ENCODE measurements at regions not wholly inside any gene's neighbourhood (a gene's known extent, or its start where the extent isn't known, plus 50 kb on each side); places are given as distances from the start of the nearest gene placed in this dataset.

DNA sequence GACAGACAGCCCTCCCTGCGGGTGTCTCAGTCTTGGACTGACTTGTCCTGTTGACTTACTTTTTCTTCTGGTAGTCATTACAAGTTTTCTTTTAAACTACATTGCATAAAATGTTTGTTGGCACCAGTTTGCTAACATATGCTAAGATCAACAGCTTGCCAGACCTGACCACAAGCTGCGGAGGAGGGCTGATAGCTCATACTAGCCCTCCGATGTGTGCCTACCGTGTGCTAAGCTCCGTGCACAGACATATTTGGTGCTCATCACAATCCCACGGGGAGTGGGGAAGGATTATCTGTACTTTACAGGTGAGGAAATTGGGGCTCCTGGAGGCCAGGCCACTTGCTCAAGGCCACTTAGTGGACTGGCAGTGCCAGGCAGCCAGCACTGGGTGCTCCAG is 72.8 kb upstream of the YPEL5 start:
- intact Hi-C loops (cut with DNase I), result no loop called here
- no peak for DNase-seq (ENCODE audit: low spot score)
- Histone ChIP-seq H3K4me1 (replicated peaks) (no peaks in the 10 kb centered on the region), H3K4me3 (no peak overlapping the region), H3K27me3 (replicated peaks; ENCODE audit: insufficient read depth) (no peaks in the 10 kb centered on the region), H3K9me3 (no peaks in the 10 kb centered on the region), H3K36me3 (no peaks in the 10 kb centered on the region), H3K27ac (no peak overlapping the region)
- TF ChIP-seq POLR2AphosphoS5 (IDR thresholded peaks at IDR 0.05), result no peak
- WGBS, result 73% methylated on average over 6 of the region's 6 CpGs

GRCh38 chr2:30078521-30078920 is 68.3 kb upstream of the YPEL5 start:
- H3K4me3 ChIP-seq, result no peak overlapping the region
- TF ChIP-seq POLR2AphosphoS5 (IDR thresholded peaks at IDR 0.05), result no peak
- TF ChIP-seq POLR2A (IDR thresholded peaks at IDR 0.05), result no peak
- TF ChIP-seq, protein P1, sequence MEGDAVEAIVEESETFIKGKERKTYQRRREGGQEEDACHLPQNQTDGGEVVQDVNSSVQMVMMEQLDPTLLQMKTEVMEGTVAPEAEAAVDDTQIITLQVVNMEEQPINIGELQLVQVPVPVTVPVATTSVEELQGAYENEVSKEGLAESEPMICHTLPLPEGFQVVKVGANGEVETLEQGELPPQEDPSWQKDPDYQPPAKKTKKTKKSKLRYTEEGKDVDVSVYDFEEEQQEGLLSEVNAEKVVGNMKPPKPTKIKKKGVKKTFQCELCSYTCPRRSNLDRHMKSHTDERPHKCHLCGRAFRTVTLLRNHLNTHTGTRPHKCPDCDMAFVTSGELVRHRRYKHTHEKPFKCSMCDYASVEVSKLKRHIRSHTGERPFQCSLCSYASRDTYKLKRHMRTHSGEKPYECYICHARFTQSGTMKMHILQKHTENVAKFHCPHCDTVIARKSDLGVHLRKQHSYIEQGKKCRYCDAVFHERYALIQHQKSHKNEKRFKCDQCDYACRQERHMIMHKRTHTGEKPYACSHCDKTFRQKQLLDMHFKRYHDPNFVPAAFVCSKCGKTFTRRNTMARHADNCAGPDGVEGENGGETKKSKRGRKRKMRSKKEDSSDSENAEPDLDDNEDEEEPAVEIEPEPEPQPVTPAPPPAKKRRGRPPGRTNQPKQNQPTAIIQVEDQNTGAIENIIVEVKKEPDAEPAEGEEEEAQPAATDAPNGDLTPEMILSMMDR (IDR thresholded peaks at IDR 0.05), result no peak
- no peaks in the 10 kb centered on the region for H3K9me3 ChIP-seq
- DNase-seq (ENCODE audit: low spot score), result no peak
- no peaks in the 10 kb centered on the region for H3K4me1 ChIP-seq (replicated peaks)
- WGBS, result 52% methylated on average over 1 of the region's 1 CpG
- no peaks in the 10 kb centered on the region for H3K27me3 ChIP-seq (replicated peaks; ENCODE audit: insufficient read depth)
- no peak overlapping the region for H3K27ac ChIP-seq
- no peaks in the 10 kb centered on the region for H3K36me3 ChIP-seq
- intact Hi-C loops (cut with DNase I), result no loop called here

DNA sequence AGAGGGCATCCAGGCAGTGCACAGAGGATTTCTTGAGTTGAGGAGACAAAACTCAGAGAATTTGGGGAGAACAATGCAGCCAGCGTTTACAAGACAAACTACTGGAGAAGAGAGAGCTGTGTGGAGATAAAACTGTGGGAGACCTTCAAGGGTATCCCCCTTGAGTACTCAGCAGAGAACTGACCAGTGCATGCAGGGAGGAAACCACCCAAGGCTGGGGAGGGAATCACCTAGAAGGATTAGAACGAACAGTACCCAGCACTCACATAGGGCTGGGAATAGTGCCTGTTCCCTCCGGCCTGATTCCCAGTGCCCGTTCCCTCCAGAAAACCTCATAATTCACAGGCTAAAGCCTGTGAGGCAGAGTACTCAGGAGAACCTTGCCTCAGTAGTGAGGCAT is 61.9 kb upstream of the YPEL5 start:
- intact Hi-C loops (cut with DNase I), result no loop called here
- H3K9me3 ChIP-seq, result no peaks in the 10 kb centered on the region
- 64% methylated on average over 4 of the region's 4 CpGs for WGBS

DNA sequence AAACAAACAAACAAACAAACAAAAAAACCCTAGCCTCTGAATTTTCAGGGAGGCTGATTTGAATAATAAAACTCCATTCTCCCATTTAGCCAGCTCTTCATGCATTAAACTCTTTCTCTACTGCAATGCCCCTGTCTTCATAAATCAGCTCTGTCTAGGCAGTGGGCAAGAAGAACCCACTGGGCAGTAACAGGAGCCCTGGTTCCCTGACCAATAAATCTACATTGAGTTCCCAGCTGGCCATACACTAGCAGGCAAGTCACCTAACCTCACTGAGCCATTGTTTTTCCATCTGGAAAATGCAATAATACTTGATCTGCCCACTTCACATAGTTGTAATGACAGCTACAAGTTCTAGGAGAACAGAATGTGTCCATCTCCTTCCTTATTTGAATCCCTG is 57.6 kb upstream of the YPEL5 start:
- Histone ChIP-seq H3K4me3 (no peak overlapping the region), H3K36me3 (no peaks in the 10 kb centered on the region), H3K27me3 (replicated peaks; ENCODE audit: insufficient read depth) (no peaks in the 10 kb centered on the region), H3K27ac (no peak overlapping the region), H3K9me3 (no peaks in the 10 kb centered on the region), H3K4me1 (replicated peaks) (no peaks in the 10 kb centered on the region)
- intact Hi-C loops (cut with DNase I), result no loop called here
- TF ChIP-seq POLR2A (IDR thresholded peaks at IDR 0.05), result no peak
- TF ChIP-seq, protein P1 (IDR thresholded peaks at IDR 0.05), result no peak
- TF ChIP-seq POLR2AphosphoS5 (IDR thresholded peaks at IDR 0.05), result no peak
- no peak for DNase-seq (ENCODE audit: low spot score)

More for the DNA sequence above, 61.9 kb upstream of the YPEL5 start:
- no peaks in the 10 kb centered on the region for H3K36me3 ChIP-seq
- H3K4me1 ChIP-seq (replicated peaks), result no peaks in the 10 kb centered on the region
- TF ChIP-seq POLR2A (IDR thresholded peaks at IDR 0.05) (no peak), POLR2AphosphoS5 (IDR thresholded peaks at IDR 0.05) (no peak)
- TF ChIP-seq, protein P1 (IDR thresholded peaks at IDR 0.05), result no peak
- no peak overlapping the region for H3K4me3 ChIP-seq
- no peak overlapping the region for H3K27ac ChIP-seq
- DNase-seq (ENCODE audit: low spot score), result no peak
- no peaks in the 10 kb centered on the region for H3K27me3 ChIP-seq (replicated peaks; ENCODE audit: insufficient read depth)

- H3K4me1 ChIP-seq (replicated peaks), result no peaks in the 10 kb centered on the region
- no peaks in the 10 kb centered on the region for H3K36me3 ChIP-seq
- no peak overlapping the region for H3K27ac ChIP-seq
- TF ChIP-seq, protein P1 (IDR thresholded peaks at IDR 0.05), result no peak
- TF ChIP-seq POLR2AphosphoS5 (IDR thresholded peaks at IDR 0.05) (no peak), POLR2A (IDR thresholded peaks at IDR 0.05) (no peak)
- intact Hi-C loops (cut with DNase I), result no loop called here
- WGBS, result 89% methylated on average over 7 of the region's 7 CpGs
- no peak overlapping the region for H3K4me3 ChIP-seq
- no peak for DNase-seq (ENCODE audit: low spot score)
- no peaks in the 10 kb centered on the region for H3K27me3 ChIP-seq (replicated peaks; ENCODE audit: insufficient read depth)
- no peaks in the 10 kb centered on the region for H3K9me3 ChIP-seq
Observed at GRCh38 chr2:30095402-30095801, 51.4 kb upstream of the YPEL5 start.
